ENCODE measurements at regions not wholly inside any gene's neighbourhood (a gene's known extent, or its start where the extent isn't known, plus 50 kb on each side); places are given as distances from the start of the nearest gene placed in this dataset.

DNA sequence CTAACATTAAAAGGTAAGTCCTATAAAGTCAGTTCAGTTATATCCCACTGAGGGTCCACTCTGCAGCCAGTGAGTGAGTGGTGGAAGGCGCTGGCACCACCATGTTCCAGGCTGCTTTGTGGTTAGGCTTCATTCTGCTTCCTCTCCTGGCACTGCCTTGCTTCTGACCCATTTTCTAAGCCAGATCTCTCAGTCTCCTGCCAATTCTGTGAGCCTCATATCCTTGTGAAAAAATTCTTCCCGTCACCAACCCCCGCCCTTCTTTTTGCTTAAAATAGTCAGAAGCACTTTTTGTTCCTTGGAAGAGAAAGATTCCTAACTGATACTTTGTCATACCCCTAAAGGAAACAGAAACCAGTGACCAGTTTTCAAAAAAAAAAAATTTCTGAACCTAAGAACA, 139.8 kb upstream of the NCK2 start:
- no peak overlapping the region for H3K4me2 ChIP-seq (ENCODE audit: low read length)

DNA sequence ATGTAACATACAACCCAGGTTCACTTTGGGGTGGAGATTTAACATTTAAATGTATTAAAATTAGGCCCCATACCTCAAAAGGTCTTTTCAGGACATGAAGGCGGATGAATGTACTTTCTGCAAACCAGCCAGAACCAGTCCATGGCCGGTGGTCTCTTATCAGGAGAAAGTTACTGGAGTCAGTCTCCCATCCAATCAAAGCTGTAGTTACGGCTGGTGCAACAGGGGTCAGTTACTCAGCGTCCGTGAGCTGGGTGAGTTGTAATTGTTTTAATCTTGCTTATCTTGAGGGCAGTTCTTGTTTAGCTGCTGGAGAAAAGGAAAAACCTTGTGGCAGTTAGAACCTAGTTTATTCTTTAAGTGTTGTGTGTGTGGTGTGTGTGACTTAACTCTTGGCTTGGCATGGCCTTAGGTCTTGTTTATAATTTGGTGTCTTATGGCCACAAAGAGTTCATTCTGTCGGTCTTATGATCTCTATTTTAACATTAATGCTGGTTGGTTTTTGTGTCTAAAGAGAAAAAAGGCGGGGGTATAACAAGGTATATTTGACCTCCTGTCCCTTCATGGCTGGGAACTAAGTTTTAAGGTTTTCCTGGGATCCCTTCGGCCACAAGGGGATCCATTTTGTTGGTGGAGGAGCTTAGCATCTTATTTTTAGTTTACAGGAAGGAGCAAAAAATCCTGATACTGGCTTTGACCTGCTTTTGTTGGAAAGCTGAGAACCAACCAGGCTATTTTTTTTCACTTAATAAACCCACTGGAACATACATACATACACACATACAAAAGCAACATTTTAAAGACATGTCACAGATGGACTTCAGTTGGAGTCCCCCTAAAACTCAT, 143.5 kb upstream of the NCK2 start:
- no peaks in the 10 kb centered on the region for H4K20me1 ChIP-seq (ENCODE audit: insufficient read depth)
- H3K4me2 ChIP-seq (ENCODE audit: low read length), result no peak overlapping the region
- no peak overlapping the region for H2AFZ ChIP-seq (ENCODE audit: low read depth, low read length)
- H3F3A ChIP-seq (ENCODE audit: insufficient read depth, low read length, poor library complexity, severe bottlenecking), result no peaks in the 10 kb centered on the region
- no peaks in the 10 kb centered on the region for H3K36me3 ChIP-seq (ENCODE audit: insufficient read depth, low read length)
- TF ChIP-seq, protein P1, sequence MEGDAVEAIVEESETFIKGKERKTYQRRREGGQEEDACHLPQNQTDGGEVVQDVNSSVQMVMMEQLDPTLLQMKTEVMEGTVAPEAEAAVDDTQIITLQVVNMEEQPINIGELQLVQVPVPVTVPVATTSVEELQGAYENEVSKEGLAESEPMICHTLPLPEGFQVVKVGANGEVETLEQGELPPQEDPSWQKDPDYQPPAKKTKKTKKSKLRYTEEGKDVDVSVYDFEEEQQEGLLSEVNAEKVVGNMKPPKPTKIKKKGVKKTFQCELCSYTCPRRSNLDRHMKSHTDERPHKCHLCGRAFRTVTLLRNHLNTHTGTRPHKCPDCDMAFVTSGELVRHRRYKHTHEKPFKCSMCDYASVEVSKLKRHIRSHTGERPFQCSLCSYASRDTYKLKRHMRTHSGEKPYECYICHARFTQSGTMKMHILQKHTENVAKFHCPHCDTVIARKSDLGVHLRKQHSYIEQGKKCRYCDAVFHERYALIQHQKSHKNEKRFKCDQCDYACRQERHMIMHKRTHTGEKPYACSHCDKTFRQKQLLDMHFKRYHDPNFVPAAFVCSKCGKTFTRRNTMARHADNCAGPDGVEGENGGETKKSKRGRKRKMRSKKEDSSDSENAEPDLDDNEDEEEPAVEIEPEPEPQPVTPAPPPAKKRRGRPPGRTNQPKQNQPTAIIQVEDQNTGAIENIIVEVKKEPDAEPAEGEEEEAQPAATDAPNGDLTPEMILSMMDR (IDR thresholded peaks at IDR 0.05; ENCODE audit: poor library complexity, severe bottlenecking), result no peak
- TF ChIP-seq MXI1 (conservative IDR thresholded peaks at IDR 0.05; ENCODE audit: poor library complexity, severe bottlenecking) (no peak), SMC3 (conservative IDR thresholded peaks at IDR 0.05; ENCODE audit: poor library complexity) (no peak), POLR2AphosphoS5 (IDR thresholded peaks at IDR 0.05) (no peak), EZH2 (IDR thresholded peaks at IDR 0.05; ENCODE audit: borderline replicate concordance, insufficient read depth, low read length, poor library complexity, severe bottlenecking) (no peak), EP300 (conservative IDR thresholded peaks at IDR 0.05; ENCODE audit: poor library complexity, severe bottlenecking) (no peak), TAF1 (IDR thresholded peaks at IDR 0.05; ENCODE audit: low read depth) (no peak), RAD21 (conservative IDR thresholded peaks at IDR 0.05) (no peak)
- TF ChIP-seq, protein P2, sequence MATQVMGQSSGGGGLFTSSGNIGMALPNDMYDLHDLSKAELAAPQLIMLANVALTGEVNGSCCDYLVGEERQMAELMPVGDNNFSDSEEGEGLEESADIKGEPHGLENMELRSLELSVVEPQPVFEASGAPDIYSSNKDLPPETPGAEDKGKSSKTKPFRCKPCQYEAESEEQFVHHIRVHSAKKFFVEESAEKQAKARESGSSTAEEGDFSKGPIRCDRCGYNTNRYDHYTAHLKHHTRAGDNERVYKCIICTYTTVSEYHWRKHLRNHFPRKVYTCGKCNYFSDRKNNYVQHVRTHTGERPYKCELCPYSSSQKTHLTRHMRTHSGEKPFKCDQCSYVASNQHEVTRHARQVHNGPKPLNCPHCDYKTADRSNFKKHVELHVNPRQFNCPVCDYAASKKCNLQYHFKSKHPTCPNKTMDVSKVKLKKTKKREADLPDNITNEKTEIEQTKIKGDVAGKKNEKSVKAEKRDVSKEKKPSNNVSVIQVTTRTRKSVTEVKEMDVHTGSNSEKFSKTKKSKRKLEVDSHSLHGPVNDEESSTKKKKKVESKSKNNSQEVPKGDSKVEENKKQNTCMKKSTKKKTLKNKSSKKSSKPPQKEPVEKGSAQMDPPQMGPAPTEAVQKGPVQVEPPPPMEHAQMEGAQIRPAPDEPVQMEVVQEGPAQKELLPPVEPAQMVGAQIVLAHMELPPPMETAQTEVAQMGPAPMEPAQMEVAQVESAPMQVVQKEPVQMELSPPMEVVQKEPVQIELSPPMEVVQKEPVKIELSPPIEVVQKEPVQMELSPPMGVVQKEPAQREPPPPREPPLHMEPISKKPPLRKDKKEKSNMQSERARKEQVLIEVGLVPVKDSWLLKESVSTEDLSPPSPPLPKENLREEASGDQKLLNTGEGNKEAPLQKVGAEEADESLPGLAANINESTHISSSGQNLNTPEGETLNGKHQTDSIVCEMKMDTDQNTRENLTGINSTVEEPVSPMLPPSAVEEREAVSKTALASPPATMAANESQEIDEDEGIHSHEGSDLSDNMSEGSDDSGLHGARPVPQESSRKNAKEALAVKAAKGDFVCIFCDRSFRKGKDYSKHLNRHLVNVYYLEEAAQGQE (IDR thresholded peaks at IDR 0.05; ENCODE audit: borderline replicate concordance), result no peak
- no peak overlapping the region for H3K4me3 ChIP-seq (ENCODE audit: low read length)
- H3K79me2 ChIP-seq (replicated peaks; ENCODE audit: insufficient read depth, low read length), result no peaks in the 10 kb centered on the region
- no peak overlapping the region for H3K9ac ChIP-seq (ENCODE audit: low read length)
- H3K9me2 ChIP-seq (ENCODE audit: insufficient read depth, low read length), result no peaks in the 10 kb centered on the region
- no peaks in the 10 kb centered on the region for H3K9me3 ChIP-seq (ENCODE audit: low read length)
- no peak overlapping the region for H3K27ac ChIP-seq (ENCODE audit: low read length)
- no peaks in the 10 kb centered on the region for H3K27me3 ChIP-seq (ENCODE audit: insufficient read depth, low read depth, low read length)

More for the DNA sequence above, 139.8 kb upstream of the NCK2 start:
- no peak overlapping the region for H2AFZ ChIP-seq (ENCODE audit: low read depth, low read length)
- no peak overlapping the region for H3K9ac ChIP-seq (ENCODE audit: low read length)
- no peaks in the 10 kb centered on the region for H3K79me2 ChIP-seq (replicated peaks; ENCODE audit: insufficient read depth, low read length)
- no peaks in the 10 kb centered on the region for H3K9me3 ChIP-seq (ENCODE audit: low read length)
- no peaks in the 10 kb centered on the region for H4K20me1 ChIP-seq (ENCODE audit: insufficient read depth)
- no peak for TF ChIP-seq EP300 (conservative IDR thresholded peaks at IDR 0.05; ENCODE audit: poor library complexity, severe bottlenecking)
- TF ChIP-seq, protein P1 (IDR thresholded peaks at IDR 0.05; ENCODE audit: poor library complexity, severe bottlenecking), result no peak
- no peak for TF ChIP-seq EZH2 (IDR thresholded peaks at IDR 0.05; ENCODE audit: borderline replicate concordance, insufficient read depth, low read length, poor library complexity, severe bottlenecking)
- TF ChIP-seq SMC3 (conservative IDR thresholded peaks at IDR 0.05; ENCODE audit: poor library complexity), result no peak
- TF ChIP-seq MXI1 (conservative IDR thresholded peaks at IDR 0.05; ENCODE audit: poor library complexity, severe bottlenecking), result no peak
- TF ChIP-seq, protein P2 (IDR thresholded peaks at IDR 0.05; ENCODE audit: borderline replicate concordance), result no peak
- no peak for TF ChIP-seq TAF1 (IDR thresholded peaks at IDR 0.05; ENCODE audit: low read depth)
- no peak for TF ChIP-seq RAD21 (conservative IDR thresholded peaks at IDR 0.05)
- no peak for TF ChIP-seq POLR2AphosphoS5 (IDR thresholded peaks at IDR 0.05)
- H3K9me2 ChIP-seq (ENCODE audit: insufficient read depth, low read length), result no peaks in the 10 kb centered on the region
- H3K4me3 ChIP-seq (ENCODE audit: low read length), result no peak overlapping the region
- H3K27me3 ChIP-seq (ENCODE audit: insufficient read depth, low read depth, low read length), result no peaks in the 10 kb centered on the region
- no peaks in the 10 kb centered on the region for H3K36me3 ChIP-seq (ENCODE audit: insufficient read depth, low read length)
- H3F3A ChIP-seq (ENCODE audit: insufficient read depth, low read length, poor library complexity, severe bottlenecking), result no peaks in the 10 kb centered on the region
- H3K27ac ChIP-seq (ENCODE audit: low read length), result no peak overlapping the region
